GM21526 (cell line): ENCODE measurements at regions not wholly inside any gene's neighbourhood (a gene's known extent, or its start where the extent isn't known, plus 50 kb on each side); places are given as distances from the start of the nearest gene placed in this dataset.

Experiments used
- ATAC-seq: cut with Tn5 transposase; IDR thresholded peaks from one replicate; pipeline ENCODE4 v1.9.1; 2021; ENCODE audit warnings: moderate library complexity; ENCODE audit not compliant: unreplicated experiment, low FRiP score

- no peak for ATAC-seq
Observed at GRCh38 chr11:121711939-121712338, 259.2 kb upstream of the SORL1-AS1 start.

GRCh38 chr11:121711236-121711635, 258.5 kb upstream of the SORL1-AS1 start:
- ATAC-seq, result no peak

- no peak for ATAC-seq
Observed at GRCh38 chr11:121706884-121707420, 254.2 kb upstream of the SORL1-AS1 start.

- no peak for ATAC-seq
Observed at GRCh38 chr11:121703201-121703600, 250.4 kb upstream of the SORL1-AS1 start.

GRCh38 chr11:121700968-121701367, 248.2 kb upstream of the SORL1-AS1 start:
- ATAC-seq, result no peak

GRCh38 chr11:121699801-121700200, 247.0 kb upstream of the SORL1-AS1 start:
- ATAC-seq, result no peak

- ATAC-seq, result no peak
Observed at GRCh38 chr11:121696931-121697670, 244.3 kb upstream of the SORL1-AS1 start.

GRCh38 chr11:121696177-121696871, 243.6 kb upstream of the SORL1-AS1 start:
- ATAC-seq, result no peak

- ATAC-seq, result no peak
Observed at GRCh38 chr11:121692236-121692635, 239.5 kb upstream of the SORL1-AS1 start.

- no peak for ATAC-seq
Observed at GRCh38 chr11:121688860-121689614, 236.3 kb upstream of the SORL1-AS1 start.

- no peak for ATAC-seq
Observed at GRCh38 chr11:121688055-121688491, 235.3 kb upstream of the SORL1-AS1 start.

- ATAC-seq, result no peak
Observed at GRCh38 chr11:121683791-121684190, 231.0 kb upstream of the SORL1-AS1 start.
